PC-9 (cell line): ENCODE measurements at regions not wholly inside any gene's neighbourhood (a gene's known extent, or its start where the extent isn't known, plus 50 kb on each side); places are given as distances from the start of the nearest gene placed in this dataset.

Source experiments
- BruUV-seq: library from RNA; stranded (reverse); fragments of 400-500 nt; replicated peaks from 2 replicates; lab custom pipeline; 2021; lab: Mats Ljungman, UMichigan
- CTCF ChIA-PET: fragments of 300-600 bp; sonication (Branson Sonifier 250); formaldehyde crosslinking; loops from one replicate; lab custom pipeline; 2022; ENCODE audit warnings: antibody characterized with exemption; lab: Charles Lee
- POLR2A ChIA-PET: fragments of 300-600 bp; sonication (Branson Sonifier 250); formaldehyde crosslinking; loops from one replicate; lab custom pipeline; 2022; ENCODE audit warnings: antibody characterized with exemption; ENCODE audit not compliant: unreplicated experiment; lab: Charles Lee
- DNase-seq, 2 experiments: peaks; one replicate each; pipeline versions ENCODE4 v3.0.0 to v3.0.0-alpha.2; 2015 to 2022; ENCODE audit warnings: mixed read lengths in 1 of 2
- H2AFZ ChIP-seq: fragments of 200-600 bp; sonication (generic); 2 replicates; pipeline ENCODE4 v1.8.1; 2017; ENCODE audit warnings: antibody characterized with exemption
- H3F3A ChIP-seq: fragments of 200-600 bp; sonication (generic); 2 replicates; pipeline ENCODE4 v1.8.1; 2017; ENCODE audit warnings: antibody characterized with exemption, mild to moderate bottlenecking, low read depth; ENCODE audit not compliant: insufficient read depth
- H3K27ac ChIP-seq: fragments of 200-600 bp; sonication (generic); 2 replicates; pipeline ENCODE4 v1.6.1; 2016; ENCODE audit warnings: mixed run types
- H3K27me3 ChIP-seq: fragments of 200-600 bp; sonication (generic); 2 replicates; pipeline ENCODE4 v1.6.1; 2016; ENCODE audit warnings: low read depth, mixed run types; ENCODE audit not compliant: insufficient read depth
- H3K36me3 ChIP-seq: fragments of 200-600 bp; sonication (generic); 2 replicates; pipeline ENCODE4 v1.6.1; 2016; ENCODE audit warnings: low read depth, mixed run types
- H3K4me1 ChIP-seq: fragments of 200-600 bp; sonication (generic); replicated peaks from 2 replicates; pipeline ENCODE4 v1.6.1; 2016; ENCODE audit warnings: mixed run types; ENCODE audit not compliant: insufficient read depth
- H3K4me2 ChIP-seq: fragments of 200-600 bp; sonication (generic); 2 replicates; pipeline ENCODE4 v1.6.1; 2017; ENCODE audit warnings: mixed run types
- H3K4me3 ChIP-seq: fragments of 200-600 bp; sonication (generic); 2 replicates; pipeline ENCODE4 v1.6.1; 2016; ENCODE audit warnings: mixed run types
- H3K79me2 ChIP-seq: fragments of 200-600 bp; sonication (generic); 2 replicates; pipeline ENCODE4 v1.6.1; 2017; ENCODE audit warnings: low read depth, mixed run types
- H3K9me2 ChIP-seq: fragments of 200-600 bp; sonication (generic); 2 replicates; pipeline ENCODE4 v1.8.1; 2017; ENCODE audit warnings: mild to moderate bottlenecking; ENCODE audit not compliant: insufficient read depth
- H3K9me3 ChIP-seq: fragments of 200-600 bp; sonication (generic); 2 replicates; pipeline ENCODE4 v1.8.1; 2016; ENCODE audit warnings: low read depth; ENCODE audit not compliant: insufficient read depth
- H4K20me1 ChIP-seq: fragments of 200-600 bp; sonication (generic); 2 replicates; pipeline ENCODE4 v1.8.1; 2017; ENCODE audit not compliant: insufficient read depth
- CTCF ChIP-seq: fragments of 200-600 bp; sonication (generic); conservative IDR thresholded peaks from 2 replicates; pipeline ENCODE4 v1.6.1; 2017; ENCODE audit warnings: mixed run types, antibody characterized with exemption, mild to moderate bottlenecking, moderate library complexity
- EZH2 ChIP-seq: fragments of 200-600 bp; sonication (generic); IDR thresholded peaks from 2 replicates; pipeline ENCODE4 v1.8.0; 2017; ENCODE audit warnings: antibody characterized with exemption, low read depth
- intact Hi-C: fragments of 100-400 bp; cut with micrococcal nuclease; formaldehyde crosslinking; loops from one replicate; pipeline ENCODE4 v1.10.0; 2022; ENCODE audit not compliant: unreplicated experiment

- H2AFZ ChIP-seq, result no peak overlapping the region
- ChIA-PET POLR2A (no interaction called here), CTCF (no interaction called here)
- no peaks in the 10 kb centered on the region for H3K9me2 ChIP-seq
- intact Hi-C loops, result no loop called here
- no peak for TF ChIP-seq EZH2
- TF ChIP-seq CTCF, result no peak
- no peaks in the 10 kb centered on the region for H3K27me3 ChIP-seq
- H3K4me1 ChIP-seq, result no peaks in the 10 kb centered on the region
- no peaks in the 10 kb centered on the region for H3F3A ChIP-seq
- no TSS peak for BruUV-seq
- DNase-seq, result no peak
- no peak overlapping the region for H3K4me2 ChIP-seq
- no peak overlapping the region for H3K4me3 ChIP-seq
- no peaks in the 10 kb centered on the region for H3K79me2 ChIP-seq
- no peak overlapping the region for H3K27ac ChIP-seq
- no peaks in the 10 kb centered on the region for H3K9me3 ChIP-seq
- no peaks in the 10 kb centered on the region for H3K36me3 ChIP-seq
- H4K20me1 ChIP-seq, result no peaks in the 10 kb centered on the region
These were observed 340.2 kb upstream of the SMIM31 start for GRCh38 chr4:164413743-164414142.

GRCh38 chr4:164423819-164424218 lies 330.1 kb upstream of the SMIM31 start:
- Histone ChIP-seq H3K4me1 (no peaks in the 10 kb centered on the region), H3K4me3 (no peak overlapping the region), H3K4me2 (no peak overlapping the region), H3F3A (no peaks in the 10 kb centered on the region), H3K36me3 (no peaks in the 10 kb centered on the region), H3K27ac (no peak overlapping the region), H3K9me3 (no peaks in the 10 kb centered on the region), H3K79me2 (no peaks in the 10 kb centered on the region), H3K27me3 (no peaks in the 10 kb centered on the region), H4K20me1 (no peaks in the 10 kb centered on the region), H2AFZ (no peak overlapping the region), H3K9me2 (no peaks in the 10 kb centered on the region)
- no TSS peak for BruUV-seq
- no peak for DNase-seq
- TF ChIP-seq EZH2, result no peak
- no peak for TF ChIP-seq CTCF
- ChIA-PET POLR2A (no interaction called here), CTCF (no interaction called here)
- intact Hi-C loops, result no loop called here

GRCh38 chr4:164424846-164425245 lies 329.1 kb upstream of the SMIM31 start:
- BruUV-seq, result no TSS peak
- no peaks in the 10 kb centered on the region for H3K9me3 ChIP-seq
- ChIA-PET POLR2A (no interaction called here), CTCF (no interaction called here)
- no peak overlapping the region for H3K27ac ChIP-seq
- no peaks in the 10 kb centered on the region for H3K27me3 ChIP-seq
- no peaks in the 10 kb centered on the region for H4K20me1 ChIP-seq
- DNase-seq, result no peak
- no peak overlapping the region for H3K4me2 ChIP-seq
- H3K4me1 ChIP-seq, result no peaks in the 10 kb centered on the region
- H3K4me3 ChIP-seq, result no peak overlapping the region
- no peaks in the 10 kb centered on the region for H3F3A ChIP-seq
- H2AFZ ChIP-seq, result no peak overlapping the region
- no peak for TF ChIP-seq EZH2
- intact Hi-C loops, result no loop called here
- no peaks in the 10 kb centered on the region for H3K9me2 ChIP-seq
- H3K36me3 ChIP-seq, result no peaks in the 10 kb centered on the region
- H3K79me2 ChIP-seq, result no peaks in the 10 kb centered on the region

- Histone ChIP-seq H3K27ac (no peak overlapping the region), H4K20me1 (no peaks in the 10 kb centered on the region), H3K4me3 (no peak overlapping the region), H3K36me3 (no peaks in the 10 kb centered on the region), H3K27me3 (no peaks in the 10 kb centered on the region), H2AFZ (no peak overlapping the region), H3K9me2 (no peaks in the 10 kb centered on the region), H3K4me2 (no peak overlapping the region), H3K4me1 (no peaks in the 10 kb centered on the region), H3K9me3 (no peaks in the 10 kb centered on the region), H3K79me2 (no peaks in the 10 kb centered on the region), H3F3A (no peaks in the 10 kb centered on the region)
- no peak for DNase-seq
- no TSS peak for BruUV-seq
- TF ChIP-seq EZH2 (no peak), CTCF (no peak)
- intact Hi-C loops, result no loop called here
- ChIA-PET POLR2A (no interaction called here), CTCF (no interaction called here)
These were observed 325.4 kb upstream of the SMIM31 start for GRCh38 chr4:164428561-164428960.
